Liver (tissue), 8 donors: ENCODE measurements at regions not wholly inside any gene's neighbourhood (a gene's known extent, or its start where the extent isn't known, plus 50 kb on each side); places are given as distances from the start of the nearest gene placed in this dataset.

ENCODE experiments used
- DNase-seq: peaks from one replicate; pipeline ENCODE4 v3.0.0-alpha.2; 2017; ENCODE audit warnings: low spot score
- H3K27ac ChIP-seq, 2 donors: one replicate each; pipeline ENCODE4 v1.7.0; 2013; ENCODE audit warnings: inconsistent platforms in 2 of 2, low read length in 2 of 2, control low read depth in 1 of 2, low read depth in 1 of 2, mild to moderate bottlenecking in 1 of 2
- H3K27me3 ChIP-seq, 4 donors: one replicate each; pipeline versions ENCODE4 v1.6.1 to v1.7.0; 2013; ENCODE audit warnings: low read length in 3 of 4, inconsistent platforms in 1 of 4, mild to moderate bottlenecking in 1 of 4, moderate library complexity in 1 of 4; ENCODE audit not compliant: control insufficient read depth in 4 of 4, insufficient read depth in 4 of 4
- H3K36me3 ChIP-seq, 4 donors: one replicate each; pipeline versions ENCODE4 v1.6.1 to v1.7.0; 2013; ENCODE audit warnings: low read length in 3 of 4, mild to moderate bottlenecking in 3 of 4, low read depth in 1 of 4, moderate library complexity in 1 of 4; ENCODE audit not compliant: control insufficient read depth in 4 of 4, insufficient read depth in 3 of 4
- H3K4me1 ChIP-seq, 4 donors: one replicate each; pipeline versions ENCODE4 v1.6.1 to v1.7.0; 2013; ENCODE audit warnings: low read length in 3 of 4, mild to moderate bottlenecking in 3 of 4, moderate library complexity in 1 of 4; ENCODE audit not compliant: control insufficient read depth in 4 of 4, insufficient read depth in 4 of 4
- H3K4me3 ChIP-seq, 3 donors: one replicate each; pipeline versions ENCODE4 v1.6.1 to v1.7.0; 2013; ENCODE audit warnings: low read length in 3 of 3, control low read depth in 1 of 3, low read depth in 1 of 3, mild to moderate bottlenecking in 1 of 3
- H3K9ac ChIP-seq, 2 donors: one replicate each; pipeline ENCODE4 v1.7.0; 2013; ENCODE audit warnings: low read length in 2 of 2, mild to moderate bottlenecking in 2 of 2, moderate library complexity in 2 of 2, control low read depth in 1 of 2, low read depth in 1 of 2
- H3K9me3 ChIP-seq, 4 donors: one replicate each; pipeline versions ENCODE4 v1.6.1 to v1.7.0; 2013; ENCODE audit warnings: low read length in 3 of 4; ENCODE audit not compliant: control insufficient read depth in 4 of 4
- ATF3 ChIP-seq: IDR thresholded peaks from 2 replicates; pipeline ENCODE4 v1.6.1; 2016; ENCODE audit warnings: antibody characterized with exemption
- CTCF ChIP-seq: fragments of 150-350 bp; IDR thresholded peaks from 2 replicates; pipeline ENCODE4 v1.5.1; 2017; ENCODE audit warnings: improper control_type of control experiment, low read depth, low read length; ENCODE audit not compliant: missing input control
- EGR1 ChIP-seq, 2 donors: IDR thresholded peaks; 2 replicates each; pipeline ENCODE4 v1.6.1; 2016 to 2018; ENCODE audit warnings: antibody characterized with exemption in 2 of 2, low read depth in 2 of 2
- FOXA1 ChIP-seq: IDR thresholded peaks from 2 replicates; pipeline ENCODE4 v1.6.1; 2016; ENCODE audit warnings: antibody characterized with exemption
- FOXA2 ChIP-seq: IDR thresholded peaks from 2 replicates; pipeline ENCODE4 v1.6.1; 2016; ENCODE audit warnings: antibody characterized with exemption
- GABPA ChIP-seq, 2 donors: IDR thresholded peaks in 1 of 2; conservative IDR thresholded peaks in 1 of 2; 2 replicates each; pipeline ENCODE4 v1.6.1; 2016; ENCODE audit warnings: antibody characterized with exemption in 2 of 2, mild to moderate bottlenecking in 1 of 2, moderate library complexity in 1 of 2
- HNF4A ChIP-seq, 2 donors: conservative IDR thresholded peaks; 2 replicates each; pipeline ENCODE4 v1.6.1; 2016; ENCODE audit warnings: antibody characterized with exemption in 2 of 2, mild to moderate bottlenecking in 2 of 2
- HNF4G ChIP-seq: IDR thresholded peaks from 2 replicates; pipeline ENCODE4 v1.6.1; 2016; ENCODE audit warnings: antibody characterized with exemption
- JUND ChIP-seq, 2 donors: IDR thresholded peaks; 2 replicates each; pipeline ENCODE4 v1.6.1; 2016; ENCODE audit warnings: antibody characterized with exemption in 2 of 2
- MAX ChIP-seq: IDR thresholded peaks from 2 replicates; pipeline ENCODE4 v1.6.1; 2016; ENCODE audit warnings: antibody characterized with exemption
- NR2F2 ChIP-seq: IDR thresholded peaks from 2 replicates; pipeline ENCODE4 v1.6.1; 2016; ENCODE audit warnings: antibody characterized with exemption
- RAD21 ChIP-seq, 2 donors: IDR thresholded peaks; 2 replicates each; pipeline ENCODE4 v1.6.1; 2016; ENCODE audit warnings: antibody characterized with exemption in 2 of 2, mild to moderate bottlenecking in 2 of 2
- REST ChIP-seq: IDR thresholded peaks from 2 replicates; pipeline ENCODE4 v1.6.1; 2016; ENCODE audit warnings: antibody characterized with exemption, mild to moderate bottlenecking
- RXRA ChIP-seq, 2 donors: IDR thresholded peaks; 2 replicates each; pipeline ENCODE4 v1.6.1; 2017 to 2018; ENCODE audit warnings: antibody characterized with exemption in 2 of 2, mild to moderate bottlenecking in 1 of 2
- SP1 ChIP-seq: IDR thresholded peaks from 2 replicates; pipeline ENCODE4 v1.6.1; 2018; ENCODE audit warnings: antibody characterized with exemption, mild to moderate bottlenecking
- TAF1 ChIP-seq: conservative IDR thresholded peaks from 2 replicates; pipeline ENCODE4 v1.6.1; 2016; ENCODE audit warnings: antibody characterized with exemption, mild to moderate bottlenecking
- YY1 ChIP-seq: IDR thresholded peaks from 2 replicates; pipeline ENCODE4 v1.6.1; 2016; ENCODE audit warnings: antibody characterized with exemption, mild to moderate bottlenecking
- ZBTB33 ChIP-seq: IDR thresholded peaks from 2 replicates; pipeline ENCODE4 v1.6.1; 2016; ENCODE audit warnings: antibody characterized with exemption
- WGBS: extraction: QIAGEN DNeasy Blood & Tissue Kit; methylation state at CpG from one replicate; pipeline ENCODE4 v1.1.7; 2013; 5-methylcytosine and 5-hydroxymethylcytosine counted together
- donor health status: healthy.
- donor health status: healthy.
- donor health status: healthy.
- donor health status: healthy.
- donor health status: healthy.

GRCh38 chr7:79552463-79552862 lies 99.0 kb upstream of the MAGI2 start:
- no peak for DNase-seq
- no peak overlapping the region for H3K4me3 ChIP-seq
- no peaks in the 10 kb centered on the region for H3K4me1 ChIP-seq
- H3K36me3 ChIP-seq: no peaks in the 10 kb centered on the region
- H3K27ac ChIP-seq: no peak overlapping the region
- H3K9ac ChIP-seq: no peak overlapping the region
- H3K9me3 ChIP-seq: no peaks in the 10 kb centered on the region
- H3K27me3 ChIP-seq: no peaks in the 10 kb centered on the region
- TF ChIP-seq RXRA (IDR thresholded peaks at IDR 0.05) (no peak), HNF4G (no peak), GABPA (IDR thresholded peaks at IDR 0.05 in 1 of 2, conservative IDR thresholded peaks at IDR 0.05 in 1 of 2) (no peak), ATF3 (no peak), SP1 (no peak), TAF1 (no peak), ZBTB33 (no peak), JUND (IDR thresholded peaks at IDR 0.05) (no peak), CTCF (no peak), REST (no peak), MAX (no peak), FOXA2 (no peak), YY1 (no peak), NR2F2 (no peak), FOXA1 (no peak), HNF4A (conservative IDR thresholded peaks at IDR 0.05) (no peak), EGR1 (IDR thresholded peaks at IDR 0.05; ENCODE audit: low read depth in 2 of 2) (no peak), RAD21 (IDR thresholded peaks at IDR 0.05) (no peak)

GRCh38 chr7:79548727-79549126 lies 95.3 kb upstream of the MAGI2 start:
- H3K9me3 ChIP-seq: no peaks in the 10 kb centered on the region
- no peaks in the 10 kb centered on the region for H3K4me1 ChIP-seq
- H3K36me3 ChIP-seq: no peaks in the 10 kb centered on the region
- 51% methylated on average over 3 of the region's 3 CpGs for WGBS
- DNase-seq: no peak
- H3K27ac ChIP-seq: no peak overlapping the region
- H3K27me3 ChIP-seq: no peaks in the 10 kb centered on the region
- TF ChIP-seq SP1 (no peak), RAD21 (IDR thresholded peaks at IDR 0.05) (no peak), MAX (no peak), HNF4G (no peak), ZBTB33 (no peak), NR2F2 (no peak), EGR1 (IDR thresholded peaks at IDR 0.05; ENCODE audit: low read depth in 2 of 2) (no peak), RXRA (IDR thresholded peaks at IDR 0.05) (no peak), FOXA2 (no peak), JUND (IDR thresholded peaks at IDR 0.05) (no peak), HNF4A (conservative IDR thresholded peaks at IDR 0.05) (no peak), ATF3 (no peak), REST (no peak)
- H3K9ac ChIP-seq: no peak overlapping the region
- H3K4me3 ChIP-seq: no peak overlapping the region
